GM19468 (cell line): ENCODE measurements at regions not wholly inside any gene's neighbourhood (a gene's known extent, or its start where the extent isn't known, plus 50 kb on each side); places are given as distances from the start of the nearest gene placed in this dataset.
A peak's percentile ranks its signal among the peaks of the same experiment; 100 is the strongest.
"Not testable (repeated sequence)": the region's sequence is repeated elsewhere in the genome, so short reads cannot be mapped to it uniquely, and the experiment has no call there.

ENCODE experiments used
- ATAC-seq: cut with Tn5 transposase; IDR thresholded peaks from one replicate; pipeline ENCODE4 v1.9.1; 2021; ENCODE audit warnings: mild to moderate bottlenecking, moderate library complexity, moderate number of reproducible peaks; ENCODE audit not compliant: unreplicated experiment; ENCODE audit errors: extremely low read depth

DNA sequence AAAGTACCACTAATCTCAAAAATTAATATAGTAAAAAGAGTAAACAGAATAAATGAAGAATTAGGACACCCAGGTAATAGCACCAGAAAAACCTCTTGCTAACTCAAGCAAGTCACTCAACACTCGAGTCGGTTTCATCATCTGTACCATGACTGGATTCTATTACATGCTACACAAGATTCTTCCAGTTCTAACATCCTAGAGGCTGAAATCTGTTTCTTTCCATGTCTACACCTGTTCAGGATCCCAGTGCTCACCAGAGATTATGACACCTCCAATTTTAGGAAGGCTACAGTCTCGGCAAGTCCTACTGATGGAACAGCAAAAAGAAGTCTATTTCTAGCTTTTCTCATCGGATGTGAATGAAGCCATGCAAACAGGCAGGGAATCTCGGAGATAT lies 95.3 kb upstream of the ANK3 start:
- no peak for ATAC-seq

DNA sequence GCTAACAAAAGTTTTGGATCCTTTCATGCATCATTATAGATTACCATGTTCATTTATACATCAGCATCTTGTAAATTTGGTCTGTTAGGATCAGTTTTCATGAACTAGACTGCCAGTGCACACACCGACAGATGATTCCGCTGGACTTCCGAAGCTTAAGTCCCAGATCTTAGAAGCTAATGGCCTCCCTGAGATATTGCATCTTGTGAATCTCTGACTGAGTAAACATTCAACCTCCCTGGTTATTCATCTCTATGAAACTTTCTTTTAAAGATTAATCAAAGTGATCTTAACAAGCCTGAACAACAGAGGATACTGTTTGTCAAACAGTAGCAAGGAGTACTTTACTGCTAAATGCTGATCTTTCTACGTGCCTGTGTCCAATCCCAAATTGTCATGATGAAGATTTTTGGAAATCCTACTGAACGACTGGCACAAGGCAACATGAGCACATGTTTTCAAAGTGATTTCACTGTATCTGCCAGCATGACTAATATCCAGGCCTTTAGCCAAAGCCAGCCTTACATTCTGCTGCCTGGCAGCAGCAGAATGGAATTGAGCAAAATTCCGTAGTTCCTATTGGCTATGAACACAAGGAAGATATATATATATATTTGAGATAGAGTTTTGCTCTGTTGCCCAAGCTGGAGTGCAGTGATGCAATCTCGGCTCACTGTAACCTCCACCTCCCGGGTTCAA lies 91.3 kb upstream of the ANK3 start:
- no peak for ATAC-seq

DNA sequence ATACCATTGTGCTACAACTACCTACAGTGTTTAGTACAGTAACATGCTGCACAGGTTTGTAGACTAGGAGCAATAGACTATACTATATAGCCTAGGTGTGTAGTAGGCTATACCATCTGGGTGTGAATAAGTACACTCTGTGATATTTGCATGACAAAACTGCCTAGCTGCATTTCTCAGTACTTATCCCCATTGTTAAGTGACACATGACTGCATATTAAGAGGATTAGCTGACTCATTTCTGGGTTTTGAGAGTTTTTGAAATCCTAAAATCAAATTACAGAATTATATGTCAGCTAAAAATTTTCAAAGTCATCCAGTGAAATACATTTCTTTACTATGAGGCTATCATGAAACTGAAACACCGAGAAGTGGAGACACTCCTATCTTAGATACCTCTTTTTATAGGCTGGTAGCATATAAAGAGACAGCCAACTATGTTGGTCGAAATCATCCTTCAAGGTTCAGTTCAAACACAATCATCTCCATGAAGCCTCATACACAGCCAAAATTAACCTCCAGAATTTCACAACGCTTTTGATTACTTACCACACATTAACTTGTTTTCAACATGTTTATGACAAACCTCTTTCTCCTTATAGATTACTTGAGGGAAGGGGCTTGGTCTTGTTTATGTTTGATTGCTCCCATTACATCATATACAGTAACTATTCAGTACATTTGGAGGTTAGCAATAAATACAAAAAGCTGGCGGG lies 89.8 kb upstream of the ANK3 start:
- ATAC-seq, result peak; percentile 48

DNA sequence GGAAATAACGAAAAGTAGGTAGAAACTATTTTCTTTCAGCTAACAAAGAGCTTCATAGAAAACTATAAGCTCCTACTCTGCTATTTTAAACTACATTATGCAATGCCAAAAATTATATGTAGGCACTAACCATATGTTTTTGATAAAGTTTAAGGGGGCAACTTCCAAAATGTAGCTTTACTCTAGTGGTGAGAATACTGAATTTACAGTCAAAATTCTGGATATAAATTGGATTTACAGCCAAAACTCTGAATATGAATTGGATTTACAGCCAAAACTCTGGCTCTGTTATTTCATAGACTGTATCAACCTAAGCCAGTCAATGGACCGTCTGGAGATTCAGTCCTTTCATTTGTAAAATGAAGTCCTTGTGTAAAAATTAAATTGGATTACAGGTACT lies 86.8 kb upstream of the ANK3 start:
- no peak for ATAC-seq

DNA sequence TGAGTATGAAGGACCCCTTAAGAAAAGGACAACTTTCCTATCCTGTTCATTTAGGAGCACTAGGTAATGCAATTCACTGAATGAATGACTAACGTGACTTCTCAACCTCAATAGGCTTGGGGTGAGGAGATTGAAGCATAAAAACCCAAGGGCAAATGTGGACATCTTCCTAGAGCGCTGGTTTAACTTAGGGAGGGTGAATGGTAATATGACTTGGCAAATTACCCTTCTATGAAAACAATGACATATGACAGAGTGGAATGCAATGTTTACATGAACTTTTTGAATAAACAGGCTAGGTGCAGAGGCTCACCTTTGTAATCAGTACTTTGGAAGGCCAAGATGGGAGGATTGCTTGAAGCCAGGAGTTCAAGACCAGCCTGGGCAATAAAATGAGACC lies 83.9 kb upstream of the ANK3 start:
- no peak for ATAC-seq

DNA sequence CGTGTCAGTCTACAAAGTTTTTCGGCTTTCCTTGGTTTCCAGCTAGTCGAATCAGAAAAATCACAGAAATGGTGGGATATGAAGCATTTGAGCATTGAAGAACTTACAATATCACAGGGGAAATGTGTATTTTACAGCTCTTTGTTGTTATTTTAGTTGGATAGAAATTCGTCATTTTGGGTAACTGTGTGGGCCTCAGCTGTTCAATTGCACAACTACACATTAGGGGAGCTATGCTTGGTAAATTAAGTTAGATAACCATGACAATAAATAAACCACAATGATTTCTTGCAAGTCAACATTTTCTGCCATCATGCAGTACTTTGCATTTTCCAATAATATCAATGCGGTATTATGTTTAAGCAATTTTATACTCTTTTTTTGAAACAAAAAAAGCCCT lies 80.4 kb upstream of the ANK3 start:
- no peak for ATAC-seq

DNA sequence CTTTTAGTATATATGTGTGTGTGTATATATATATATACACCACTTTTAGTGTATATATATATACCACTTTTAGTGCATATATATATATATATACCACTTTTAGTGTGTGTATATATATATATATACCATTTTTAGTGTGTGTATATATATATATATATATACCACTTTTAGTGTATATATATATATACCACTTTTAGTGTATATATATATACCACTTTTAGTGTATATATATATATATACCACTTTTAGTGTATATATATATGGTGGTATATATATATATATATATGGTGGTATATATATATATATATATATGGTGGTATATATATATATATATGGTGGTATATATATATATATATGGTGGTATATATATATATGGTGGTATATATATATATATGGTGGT lies 79.5 kb upstream of the ANK3 start:
- ATAC-seq, result not testable (repeated sequence)

DNA sequence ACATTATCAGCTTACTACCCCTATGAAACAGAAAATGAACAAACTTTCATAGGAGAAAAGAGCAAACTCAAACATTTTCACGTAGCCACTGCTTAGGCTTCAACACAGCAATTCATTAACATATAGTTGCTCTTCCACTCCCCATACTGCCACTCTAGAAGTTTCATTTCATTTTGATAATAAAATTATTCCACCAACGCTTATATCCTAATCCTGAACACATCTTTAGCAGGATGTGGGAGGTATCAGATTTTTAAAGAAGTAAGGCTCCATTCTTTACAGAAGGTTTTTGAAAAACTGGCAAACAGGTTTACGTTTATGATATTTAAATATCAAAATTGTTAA lies 77.5 kb upstream of the ANK3 start:
- no peak for ATAC-seq

DNA sequence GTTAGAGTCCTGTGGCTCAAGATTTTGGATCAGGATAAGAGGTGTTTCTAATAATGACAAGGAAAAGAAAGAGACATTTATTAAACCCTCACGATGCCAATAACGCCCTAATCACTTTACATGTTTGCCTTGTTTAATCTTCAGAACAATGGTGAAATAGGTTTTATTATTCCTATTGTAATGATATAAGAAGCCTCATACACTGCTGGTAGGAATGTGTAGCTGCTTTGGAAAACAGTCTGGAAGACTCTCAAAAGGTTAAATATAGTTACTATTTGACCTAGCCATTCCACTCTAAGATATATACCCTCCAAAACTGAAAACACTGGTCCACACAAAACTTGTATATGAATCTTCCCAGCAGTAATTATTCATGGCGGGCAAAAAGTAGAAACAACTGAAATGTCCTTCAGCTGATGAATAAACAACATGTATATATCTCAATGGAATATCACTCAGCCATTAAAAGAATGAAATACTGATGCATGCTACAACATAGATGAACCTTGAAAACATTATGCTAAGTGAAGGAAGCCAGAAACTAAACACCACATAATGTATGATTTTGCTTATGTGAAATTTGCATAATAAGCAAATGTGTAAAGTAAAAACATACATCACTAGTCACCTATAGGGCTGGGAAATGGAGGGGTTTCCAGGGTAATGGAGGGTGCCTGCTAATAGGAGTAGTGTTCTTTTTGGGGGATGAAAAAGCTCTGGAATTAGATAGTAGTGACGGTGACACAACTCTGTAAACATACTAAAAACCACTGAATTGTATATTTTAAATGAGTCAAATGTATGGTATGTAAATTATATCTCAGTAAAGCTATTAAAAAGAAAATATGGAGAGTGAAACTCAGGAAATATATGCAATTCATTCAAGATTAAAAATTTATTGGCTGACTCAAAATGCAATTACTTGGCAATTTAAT lies 76.9 kb upstream of the ANK3 start:
- ATAC-seq, result no peak

DNA sequence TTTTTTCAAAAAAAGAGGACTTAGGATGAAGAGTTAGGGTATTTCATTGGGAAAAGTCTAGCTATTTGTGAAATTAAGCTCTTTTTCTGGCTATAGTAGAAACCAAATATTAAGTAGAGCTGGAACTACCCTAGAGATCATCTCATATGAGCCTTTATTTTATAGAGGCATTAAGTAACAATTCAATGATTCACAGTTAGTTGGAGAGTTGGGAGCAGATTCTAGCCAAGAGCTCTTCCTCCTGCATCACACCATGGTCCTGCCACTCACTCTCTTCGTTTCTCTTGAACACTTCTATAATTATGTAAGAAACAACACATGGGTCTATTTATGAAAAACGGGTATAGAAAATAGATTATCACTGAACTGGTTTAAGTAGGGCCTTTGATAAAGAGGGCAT lies 76.1 kb upstream of the ANK3 start:
- ATAC-seq, result no peak

DNA sequence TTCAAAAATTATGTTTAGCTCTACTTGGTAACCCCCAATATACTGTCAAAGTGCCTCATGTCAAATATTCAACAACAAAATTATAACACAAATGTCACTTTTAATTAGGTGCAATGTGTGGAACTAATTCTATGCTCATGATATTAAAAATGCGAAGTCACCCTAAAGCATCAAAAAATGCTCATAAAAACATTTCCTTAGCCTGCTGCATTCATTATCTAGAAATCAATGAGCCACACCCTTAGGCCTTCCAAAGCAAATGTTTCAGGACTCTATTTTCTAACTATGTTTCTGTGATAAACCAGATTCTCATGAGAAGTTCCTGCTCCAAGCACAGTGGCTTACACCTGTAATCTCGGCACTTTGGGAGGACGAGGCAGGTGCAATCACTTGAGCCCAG lies 75.0 kb upstream of the ANK3 start:
- ATAC-seq, result no peak

DNA sequence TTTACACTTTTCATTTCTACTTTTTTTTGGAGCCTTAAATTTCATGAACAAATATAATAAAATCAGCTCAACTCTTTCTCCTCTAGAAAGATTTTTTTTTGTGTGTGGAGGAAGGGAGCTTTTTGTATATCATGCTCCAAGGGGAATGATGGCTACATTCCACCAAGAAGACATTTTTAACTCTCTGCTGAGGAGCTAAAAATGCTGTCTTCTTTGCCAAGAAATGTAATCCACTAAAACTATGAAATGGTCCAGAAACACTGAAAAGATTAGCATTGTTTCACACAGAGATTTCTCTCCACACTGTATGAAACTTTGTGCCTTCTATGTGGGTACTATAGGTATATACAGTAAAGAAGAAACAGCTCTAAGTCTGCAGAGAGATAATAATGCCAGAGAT lies 74.1 kb upstream of the ANK3 start:
- ATAC-seq, result no peak

DNA sequence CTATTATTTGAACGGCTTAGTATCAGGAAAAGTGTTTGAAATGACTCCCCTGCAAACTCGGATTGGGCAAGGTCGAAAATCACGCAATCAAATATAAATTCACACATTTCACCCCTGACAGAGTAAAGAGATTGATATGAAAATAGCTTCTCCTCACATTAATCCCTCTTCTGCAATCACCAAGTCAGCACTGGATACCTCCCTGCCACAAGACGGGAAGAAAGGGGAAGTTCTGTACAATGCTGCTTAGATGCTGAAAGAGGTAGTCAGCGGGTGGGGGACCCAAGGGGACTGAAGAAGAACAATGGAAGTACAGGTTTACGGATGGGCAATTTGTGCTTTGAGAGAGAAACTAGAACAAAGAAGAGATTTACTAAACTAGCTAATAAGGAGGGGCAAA lies 72.0 kb upstream of the ANK3 start:
- no peak for ATAC-seq

DNA sequence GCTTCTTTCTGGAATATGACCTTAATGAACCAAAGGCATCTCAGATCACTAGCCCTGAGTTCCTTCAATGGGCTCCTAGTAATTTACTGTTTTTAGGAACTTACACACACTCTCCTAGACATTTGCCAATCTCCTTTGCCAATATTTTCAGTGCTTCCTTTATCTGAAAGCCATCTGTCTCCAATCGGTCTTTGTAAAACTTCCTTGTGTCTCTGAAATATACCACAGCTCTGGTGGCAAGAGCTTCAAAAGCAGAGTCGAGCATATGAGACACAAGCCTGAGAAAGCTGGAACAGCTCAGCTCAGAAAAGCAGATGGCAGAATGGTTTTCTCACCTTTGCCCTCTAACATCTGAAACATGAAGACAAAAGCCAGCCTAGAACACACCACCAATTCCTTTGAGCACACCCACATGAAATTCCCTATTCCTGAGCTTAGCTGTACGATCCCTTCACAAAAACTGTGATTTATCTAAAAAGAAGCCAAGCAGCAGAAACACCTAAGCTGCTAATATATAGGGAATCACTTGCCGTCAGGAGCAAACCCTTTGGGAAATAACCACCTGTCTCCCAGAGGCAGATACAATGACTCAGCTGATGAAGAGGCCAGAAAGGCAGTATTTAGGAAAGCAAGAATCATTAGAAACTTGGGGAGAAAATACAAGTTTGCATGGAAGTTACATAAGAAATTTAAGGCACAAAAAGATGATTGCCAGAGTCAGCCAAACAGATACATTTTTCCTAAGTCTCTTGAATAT lies 70.2 kb upstream of the ANK3 start:
- no peak for ATAC-seq

DNA sequence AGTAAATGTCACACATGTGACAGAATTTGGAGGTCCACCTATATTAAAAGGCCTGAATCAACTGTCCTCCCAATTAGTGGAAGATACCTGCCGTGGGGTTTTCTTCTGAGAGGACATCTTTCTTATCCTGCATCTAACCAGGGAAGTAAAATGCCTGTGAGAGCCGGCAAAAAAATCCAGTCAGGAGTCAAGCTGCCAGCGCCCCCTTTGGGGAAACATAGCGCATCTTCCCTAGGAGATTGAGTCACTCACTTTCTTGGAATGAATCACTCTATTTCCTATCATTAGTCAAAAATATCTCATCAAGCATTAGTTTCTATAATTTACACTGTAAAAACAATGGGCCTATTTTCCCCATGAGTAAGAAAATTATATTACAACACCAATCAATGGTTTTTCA lies 66.4 kb upstream of the ANK3 start:
- no peak for ATAC-seq

DNA sequence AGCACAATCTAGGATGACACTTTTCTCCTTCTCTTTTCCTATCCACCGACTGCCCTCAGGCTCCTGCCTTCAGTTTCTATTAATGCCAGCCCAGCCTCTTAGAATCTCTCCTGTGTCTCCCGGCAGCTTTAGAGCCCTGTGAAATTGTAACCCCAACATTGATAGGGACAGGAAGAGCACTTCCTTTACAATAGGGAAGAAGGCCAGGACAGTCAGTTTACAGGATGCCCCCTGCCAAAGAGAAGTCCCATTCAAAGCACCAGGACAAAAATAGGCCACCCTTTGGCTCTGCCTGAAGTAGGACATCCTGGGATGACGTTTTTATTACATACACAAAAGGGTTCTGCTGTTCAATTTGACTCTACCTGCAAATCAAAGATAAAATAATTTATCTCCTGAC lies 64.7 kb upstream of the ANK3 start:
- ATAC-seq, result no peak

DNA sequence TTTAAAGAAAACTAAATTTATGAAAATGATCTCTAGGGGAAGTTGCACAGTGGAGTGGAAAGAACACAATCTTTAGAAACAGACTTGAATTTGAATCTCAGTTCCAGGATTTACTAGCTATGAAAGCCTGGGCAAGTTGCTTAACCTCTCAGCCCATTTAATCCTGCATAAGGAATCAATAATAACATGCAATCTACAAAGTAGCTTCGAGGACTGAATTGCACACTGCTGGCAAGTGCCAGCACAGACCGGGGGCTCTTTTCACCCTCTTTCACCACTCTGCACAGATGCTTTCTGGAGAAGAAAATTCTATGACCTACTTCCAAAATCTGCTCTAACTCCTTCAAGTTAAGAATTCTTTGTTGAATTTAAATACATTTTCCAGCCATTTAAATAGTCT lies 63.4 kb upstream of the ANK3 start:
- ATAC-seq, result no peak

DNA sequence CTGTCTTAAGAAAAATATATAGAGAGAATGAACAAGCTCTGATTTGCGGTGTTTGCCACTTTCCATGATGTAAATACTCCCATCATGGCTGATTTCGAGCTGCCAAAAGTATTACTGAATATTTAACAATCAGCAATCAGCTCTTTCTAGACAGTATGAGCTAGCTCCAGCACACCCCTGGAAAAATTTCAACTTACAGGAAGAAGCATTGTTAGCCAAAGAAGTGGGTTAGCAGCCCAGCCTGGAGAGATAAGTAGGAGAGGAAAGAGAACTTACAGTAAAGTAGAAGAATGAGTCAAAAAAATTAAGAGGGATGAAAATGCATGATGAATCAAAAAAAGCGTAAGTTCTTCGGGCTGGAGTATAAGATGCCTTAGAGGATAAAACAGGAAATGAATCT lies 60.6 kb upstream of the ANK3 start:
- ATAC-seq, result no peak

DNA sequence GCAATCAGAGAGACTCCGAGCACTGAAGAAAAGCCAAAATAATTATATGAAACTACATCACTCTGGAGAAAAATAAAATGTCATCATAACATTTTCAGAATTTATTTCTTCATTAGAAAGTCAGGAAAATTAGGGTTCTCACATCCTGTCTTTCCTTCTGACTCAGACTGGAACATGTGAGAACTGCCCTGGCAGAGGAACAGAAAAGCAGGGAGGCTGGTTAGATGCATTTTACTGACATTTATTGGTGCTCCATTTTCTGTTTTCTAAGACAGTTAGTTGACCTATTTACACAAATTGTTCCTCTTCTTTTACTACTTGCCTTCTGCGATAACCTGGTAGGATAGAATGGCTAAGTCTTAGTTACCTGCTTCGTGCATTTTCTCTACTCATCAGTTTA lies 58.6 kb upstream of the ANK3 start:
- ATAC-seq, result no peak

DNA sequence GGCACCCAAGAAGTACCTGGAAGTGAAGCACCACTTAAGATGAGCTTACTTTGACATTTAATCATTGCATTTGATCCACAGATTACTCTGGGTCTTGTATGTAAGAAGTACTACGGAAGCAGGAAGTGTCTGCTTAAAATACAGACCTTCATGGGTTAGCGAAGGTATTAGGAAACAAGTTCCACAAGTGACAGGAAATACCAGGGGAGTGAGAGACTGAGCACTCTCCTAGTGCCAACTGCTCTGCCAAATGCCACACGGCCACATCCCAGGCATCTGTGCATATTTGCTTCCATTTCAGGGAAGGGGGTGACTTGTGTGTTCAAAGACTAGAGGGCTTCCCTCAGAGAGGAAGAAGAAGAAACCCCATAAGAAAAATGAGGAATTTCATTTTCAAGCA lies 57.2 kb upstream of the ANK3 start:
- ATAC-seq, result no peak
